Peyer's patch (tissue), 4 donors: ENCODE measurements at regions not wholly inside any gene's neighbourhood (a gene's known extent, or its start where the extent isn't known, plus 50 kb on each side); places are given as distances from the start of the nearest gene placed in this dataset.

ENCODE experiments used
- DNase-seq, 3 donors: peaks; one replicate each; pipeline ENCODE4 v3.0.0-alpha.2; 2017 to 2019
- H3K27ac ChIP-seq, 4 donors: fragments of 200-600 bp; sonication (generic); one replicate each; pipeline ENCODE4 v1.5.1; 2016 to 2019
- H3K27me3 ChIP-seq, 2 donors: fragments of 200-600 bp; sonication (generic); one replicate each; pipeline ENCODE4 v1.5.1; 2019
- H3K36me3 ChIP-seq, 3 donors: fragments of 200-600 bp; sonication (generic); one replicate each; pipeline ENCODE4 v1.5.1; 2016 to 2019
- H3K4me1 ChIP-seq, 4 donors: fragments of 200-600 bp; sonication (generic); one replicate each; pipeline ENCODE4 v1.5.1; 2016 to 2019
- H3K4me3 ChIP-seq, 4 donors: fragments of 200-600 bp; sonication (generic); 1 replicate in 3 of 4; 2 replicates in 1 of 4; pipeline ENCODE4 v1.5.1; 2016 to 2019; ENCODE audit warnings: mild to moderate bottlenecking in 1 of 4
- H3K9me3 ChIP-seq, 4 donors: fragments of 200-600 bp; sonication (generic); one replicate each; pipeline ENCODE4 v1.5.1; 2016 to 2019; ENCODE audit warnings: mild to moderate bottlenecking in 1 of 4
- CTCF ChIP-seq, 6 experiments: fragments of 450-650 bp in 4 of 6; fragments of 200-600 bp in 2 of 6; sonication (generic) in 1 of 6; IDR thresholded peaks; one replicate each; pipeline ENCODE4 v1.5.1; 2017 to 2019; ENCODE audit warnings: antibody characterized with exemption in 6 of 6, mild to moderate bottlenecking in 3 of 6, moderate library complexity in 1 of 6
- POLR2A ChIP-seq, 2 donors: fragments of 450-650 bp; IDR thresholded peaks; one replicate each; pipeline ENCODE4 v1.5.1; 2017; ENCODE audit warnings: antibody characterized with exemption in 2 of 2, mild to moderate bottlenecking in 2 of 2, moderate library complexity in 2 of 2

GRCh38 chr15:85943791-85944190 is 135.9 kb upstream of the AGBL1 start:
- Histone ChIP-seq H3K36me3 (no peaks in the 10 kb centered on the region), H3K4me3 (no peak overlapping the region), H3K27ac (no peak overlapping the region), H3K4me1 (no peaks in the 10 kb centered on the region), H3K9me3 (no peaks in the 10 kb centered on the region), H3K27me3 (no peaks in the 10 kb centered on the region)
- DNase-seq = no peak
- TF ChIP-seq CTCF (IDR thresholded peaks at IDR 0.05) (no peak), POLR2A (IDR thresholded peaks at IDR 0.05) (no peak)

GRCh38 chr15:85947021-85947420 is 132.7 kb upstream of the AGBL1 start:
- Histone ChIP-seq H3K27me3 (no peaks in the 10 kb centered on the region), H3K4me1 (no peaks in the 10 kb centered on the region), H3K27ac (no peak overlapping the region)

GRCh38 chr15:85947936-85948335 is 131.7 kb upstream of the AGBL1 start:
- no peaks in the 10 kb centered on the region for H3K27me3 ChIP-seq
- DNase-seq = no peak
- no peaks in the 10 kb centered on the region for H3K4me1 ChIP-seq
- no peak overlapping the region for H3K4me3 ChIP-seq
- no peaks in the 10 kb centered on the region for H3K36me3 ChIP-seq
- no peak overlapping the region for H3K27ac ChIP-seq
- no peaks in the 10 kb centered on the region for H3K9me3 ChIP-seq
- TF ChIP-seq POLR2A (IDR thresholded peaks at IDR 0.05) (no peak), CTCF (IDR thresholded peaks at IDR 0.05) (no peak)

More at GRCh38 chr15:85947021-85947420, 132.7 kb upstream of the AGBL1 start:
- Histone ChIP-seq H3K36me3 (no peaks in the 10 kb centered on the region), H3K4me3 (no peak overlapping the region), H3K9me3 (no peaks in the 10 kb centered on the region)
- TF ChIP-seq POLR2A (IDR thresholded peaks at IDR 0.05) (no peak), CTCF (IDR thresholded peaks at IDR 0.05) (no peak)
- DNase-seq = no peak

GRCh38 chr15:85950101-85950500 is 129.6 kb upstream of the AGBL1 start:
- H3K36me3 ChIP-seq = no peaks in the 10 kb centered on the region
- TF ChIP-seq CTCF (IDR thresholded peaks at IDR 0.05) = no peak
- no peak for TF ChIP-seq POLR2A (IDR thresholded peaks at IDR 0.05)
- H3K9me3 ChIP-seq = no peaks in the 10 kb centered on the region

GRCh38 chr15:85954586-85954985 is 125.1 kb upstream of the AGBL1 start:
- H3K4me1 ChIP-seq = no peaks in the 10 kb centered on the region
- no peak overlapping the region for H3K27ac ChIP-seq
- H3K4me3 ChIP-seq = no peak overlapping the region
- H3K27me3 ChIP-seq = no peaks in the 10 kb centered on the region
- DNase-seq = no peak
- no peaks in the 10 kb centered on the region for H3K9me3 ChIP-seq
- TF ChIP-seq POLR2A (IDR thresholded peaks at IDR 0.05) = no peak
- no peak for TF ChIP-seq CTCF (IDR thresholded peaks at IDR 0.05)
- H3K36me3 ChIP-seq = no peaks in the 10 kb centered on the region

More at GRCh38 chr15:85950101-85950500, 129.6 kb upstream of the AGBL1 start:
- Histone ChIP-seq H3K27me3 (no peaks in the 10 kb centered on the region), H3K27ac (no peak overlapping the region), H3K4me1 (no peaks in the 10 kb centered on the region), H3K4me3 (no peak overlapping the region)
- no peak for DNase-seq
